GM19043 (cell line): ENCODE measurements at regions not wholly inside any gene's neighbourhood (a gene's known extent, or its start where the extent isn't known, plus 50 kb on each side); places are given as distances from the start of the nearest gene placed in this dataset.

ENCODE experiments used
- ATAC-seq: cut with Tn5 transposase; IDR thresholded peaks from one replicate; pipeline ENCODE4 v1.9.1; 2021; ENCODE audit warnings: low read depth; ENCODE audit not compliant: unreplicated experiment

- ATAC-seq, result no peak
Observed at GRCh38 chr3:74357881-74358280, 256.6 kb downstream of the CNTN3 start.

GRCh38 chr3:74353039-74353438, 261.4 kb downstream of the CNTN3 start:
- ATAC-seq, result no peak

- no peak for ATAC-seq
Observed at GRCh38 chr3:74352166-74352565, 262.3 kb downstream of the CNTN3 start.

GRCh38 chr3:74351213-74351612, 263.2 kb downstream of the CNTN3 start:
- no peak for ATAC-seq

GRCh38 chr3:74349015-74349414, 265.4 kb downstream of the CNTN3 start:
- no peak for ATAC-seq

GRCh38 chr3:74347563-74348268, 266.7 kb downstream of the CNTN3 start:
- no peak for ATAC-seq

- no peak for ATAC-seq
Observed at GRCh38 chr3:74346896-74347295, 267.6 kb downstream of the CNTN3 start.

GRCh38 chr3:74345701-74346100, 268.8 kb downstream of the CNTN3 start:
- no peak for ATAC-seq

GRCh38 chr3:74344865-74345440, 269.5 kb downstream of the CNTN3 start:
- ATAC-seq, result no peak

- no peak for ATAC-seq
Observed at GRCh38 chr3:74343391-74343790, 271.1 kb downstream of the CNTN3 start.

- no peak for ATAC-seq
Observed at GRCh38 chr3:74338998-74339397, 275.5 kb downstream of the CNTN3 start.

- ATAC-seq, result no peak
Observed at GRCh38 chr3:74332165-74332564, 282.3 kb downstream of the CNTN3 start.

GRCh38 chr3:74331711-74332110, 282.7 kb downstream of the CNTN3 start:
- ATAC-seq, result no peak

- no peak for ATAC-seq
Observed at GRCh38 chr3:74329096-74329495, 285.4 kb downstream of the CNTN3 start.

GRCh38 chr3:74328435-74328834, 286.0 kb downstream of the CNTN3 start:
- no peak for ATAC-seq

GRCh38 chr3:74315291-74315690, 299.2 kb downstream of the CNTN3 start:
- ATAC-seq, result no peak

GRCh38 chr3:74314696-74315095, 299.8 kb downstream of the CNTN3 start:
- ATAC-seq, result no peak

GRCh38 chr3:74309716-74310115, 304.7 kb downstream of the CNTN3 start:
- no peak for ATAC-seq

GRCh38 chr3:74304424-74304823, 310.0 kb downstream of the CNTN3 start:
- no peak for ATAC-seq

GRCh38 chr3:74303711-74304110, 310.7 kb downstream of the CNTN3 start:
- no peak for ATAC-seq

- ATAC-seq, result no peak
Observed at GRCh38 chr3:74302969-74303368, 311.5 kb downstream of the CNTN3 start.

GRCh38 chr3:74302281-74302680, 312.2 kb downstream of the CNTN3 start:
- ATAC-seq, result no peak
